BLaER1 (cell line): ENCODE measurements at regions not wholly inside any gene's neighbourhood (a gene's known extent, or its start where the extent isn't known, plus 50 kb on each side); places are given as distances from the start of the nearest gene placed in this dataset.
"Not testable (repeated sequence)": the region's sequence is repeated elsewhere in the genome, so short reads cannot be mapped to it uniquely, and the experiment has no call there.

Experiments used
- H3K27ac ChIP-seq: shearing (Covaris generic); formaldehyde crosslinking; 2 replicates; pipeline ENCODE4 v1.8.1; 2022
- H3K27me3 ChIP-seq: shearing (Covaris generic); formaldehyde crosslinking; 2 replicates; pipeline ENCODE4 v1.8.1; 2022
- H3K36me3 ChIP-seq: shearing (Covaris generic); formaldehyde crosslinking; 2 replicates; pipeline ENCODE4 v1.8.1; 2022
- H3K4me1 ChIP-seq: shearing (Covaris generic); formaldehyde crosslinking; 2 replicates; pipeline ENCODE4 v1.8.1; 2022
- H3K4me2 ChIP-seq: shearing (Covaris generic); formaldehyde crosslinking; 2 replicates; pipeline ENCODE4 v1.8.1; 2022
- H3K4me3 ChIP-seq: shearing (Covaris generic); formaldehyde crosslinking; 2 replicates; pipeline ENCODE4 v1.8.1; 2022
- H3K9ac ChIP-seq: shearing (Covaris generic); formaldehyde crosslinking; 2 replicates; pipeline ENCODE4 v1.8.1; 2022
- H3K9me3 ChIP-seq: shearing (Covaris generic); formaldehyde crosslinking; 2 replicates; pipeline ENCODE4 v1.8.1; 2022
- H4K20me1 ChIP-seq: shearing (Covaris generic); formaldehyde crosslinking; 2 replicates; pipeline ENCODE4 v1.8.1; 2022
- Cebpa-rat ChIP-seq: shearing (Covaris generic); IDR thresholded peaks from 2 replicates; pipeline ENCODE4 v1.8.1; 2022

DNA sequence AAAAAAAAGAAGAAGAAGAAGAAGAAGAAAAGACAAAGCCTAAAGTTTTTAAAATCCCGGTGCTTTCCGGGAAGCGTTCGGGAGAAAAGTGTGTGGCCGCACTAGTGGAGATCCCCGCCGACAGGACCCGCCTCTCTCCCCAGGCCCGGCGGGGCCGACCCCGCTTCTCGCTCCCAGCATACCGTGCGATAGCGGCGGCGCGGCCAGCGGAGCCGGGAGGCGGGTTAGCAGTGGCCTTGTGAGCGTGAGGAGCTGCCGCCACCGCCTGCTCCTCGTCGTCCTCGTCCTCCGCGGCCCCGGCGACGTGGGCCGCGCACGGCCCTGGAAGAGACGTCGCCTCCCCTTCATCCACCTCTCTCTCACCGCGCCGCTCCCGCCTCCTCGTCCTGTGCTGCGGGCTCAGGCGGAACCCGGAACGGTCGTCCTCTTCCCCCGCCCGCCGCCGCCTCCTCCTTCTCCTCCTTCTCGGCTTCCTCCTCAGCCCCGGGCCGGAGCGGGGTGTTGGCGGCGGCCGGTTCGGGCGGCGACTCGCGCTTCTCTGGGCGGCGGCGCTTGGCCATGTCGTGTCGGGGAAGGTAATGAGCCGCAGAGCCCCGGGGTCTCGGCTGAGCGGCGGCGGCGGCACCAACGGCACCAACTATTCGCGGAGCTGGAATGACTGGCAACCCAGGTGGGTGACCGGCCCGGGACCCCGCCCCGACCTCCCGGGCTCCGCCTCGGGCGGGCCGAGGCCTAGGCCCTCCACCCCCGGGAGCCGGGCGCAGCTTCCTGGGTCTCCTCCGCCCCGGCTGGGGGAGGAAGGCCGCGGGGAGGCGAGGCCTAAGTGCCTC lies 62.6 kb upstream of the CDR2 start:
- H3K9ac ChIP-seq, result peak overlapping the region; percentile 89
- not testable (repeated sequence) for H3K4me1 ChIP-seq, H3K9me3 ChIP-seq, H3K36me3 ChIP-seq, H4K20me1 ChIP-seq, H3K27me3 ChIP-seq
- peak overlapping the region; percentile 50 for H3K4me2 ChIP-seq
- H3K4me3 ChIP-seq, result peak overlapping the region; percentile 85
- H3K27ac ChIP-seq, result peak overlapping the region; percentile 92

DNA sequence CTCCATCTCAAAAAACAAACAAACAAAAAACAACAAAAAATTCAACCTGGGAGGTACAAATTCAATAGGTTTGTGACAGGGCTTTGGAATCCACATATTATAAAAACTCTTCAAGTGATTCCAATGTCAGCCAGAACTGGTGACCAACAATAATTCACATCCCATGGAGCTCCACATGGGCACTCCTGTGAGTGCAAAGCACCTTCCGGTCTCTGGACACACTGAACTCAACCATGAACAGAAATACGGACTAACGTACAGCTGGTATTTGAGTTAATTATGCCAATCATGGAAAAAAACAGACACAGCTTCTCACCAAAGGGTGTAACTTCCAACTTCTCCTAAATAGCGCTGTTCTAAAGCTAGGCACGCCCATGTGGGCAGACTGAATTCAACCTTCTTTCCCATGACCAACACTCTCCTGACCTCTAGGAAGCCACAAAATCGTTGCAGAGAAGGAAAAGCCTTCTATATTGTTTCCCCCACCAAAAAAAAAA lies 62.0 kb upstream of the CDR2 start:
- H3K4me1 ChIP-seq, H3K9me3 ChIP-seq, H3K27me3 ChIP-seq, H3K36me3 ChIP-seq, H4K20me1 ChIP-seq: not testable (repeated sequence)
- Histone ChIP-seq H3K4me2 (peak overlapping the region; percentile 50), H3K9ac (peak overlapping the region; percentile 89), H3K27ac (peak overlapping the region; percentile 92; the same call in 1 of the 2 replicates), H3K4me3 (peak overlapping the region; percentile 85)

DNA sequence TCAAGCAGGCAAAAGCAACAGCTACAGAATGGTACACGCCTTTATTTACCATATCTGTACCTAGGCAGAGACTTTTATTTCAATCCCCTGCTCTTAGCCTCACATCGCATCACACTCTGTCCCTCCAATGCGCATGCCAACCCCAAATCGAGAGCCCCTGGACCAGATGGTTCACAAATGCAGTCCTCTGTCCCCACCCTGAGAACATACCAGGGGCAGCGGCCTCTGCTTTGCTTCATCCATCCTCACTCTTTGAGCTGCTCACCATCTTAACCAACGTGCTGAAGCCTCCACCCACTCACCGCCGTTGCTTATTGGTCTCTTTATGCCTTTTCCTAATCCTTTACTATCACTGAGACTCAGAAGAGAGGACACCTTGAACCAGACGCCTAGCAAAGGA lies 56.9 kb upstream of the CDR2 start:
- not testable (repeated sequence) for H3K27ac ChIP-seq, H3K4me3 ChIP-seq, H3K4me1 ChIP-seq, H4K20me1 ChIP-seq, H3K9me3 ChIP-seq, H3K9ac ChIP-seq, H3K27me3 ChIP-seq, H3K4me2 ChIP-seq
- H3K36me3 ChIP-seq, result peaks cover 39% of the 10 kb centered on the region

DNA sequence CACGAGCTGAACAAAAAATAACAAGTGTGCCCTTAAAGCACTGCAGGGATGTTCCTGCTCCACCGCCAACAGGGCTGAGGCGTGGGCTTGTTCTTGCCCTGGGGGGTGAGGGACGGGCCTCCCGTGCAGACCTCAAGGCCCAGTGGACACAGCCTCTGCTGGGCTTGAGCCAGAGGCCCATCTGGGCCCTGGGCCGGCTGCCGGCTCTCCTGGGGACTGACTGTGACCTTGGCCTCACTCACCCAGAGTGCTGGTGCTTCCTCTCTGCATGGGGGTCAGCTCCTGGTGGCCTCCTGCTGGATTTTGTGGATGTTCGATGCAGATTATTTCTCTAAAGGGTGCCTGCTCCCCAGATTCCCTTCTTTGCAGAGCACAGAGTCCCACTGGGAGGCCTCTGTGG lies 54.2 kb upstream of the CDR2 start:
- Histone ChIP-seq H3K4me3 (no peak overlapping the region), H3K9me3 (no peaks in the 10 kb centered on the region), H3K36me3 (peaks cover 64% of the 10 kb centered on the region), H3K27me3 (no peaks in the 10 kb centered on the region), H4K20me1 (no peaks in the 10 kb centered on the region), H3K9ac (no peak overlapping the region), H3K4me1 (no peaks in the 10 kb centered on the region; the same call in 1 of the 2 replicates), H3K4me2 (no peak overlapping the region), H3K27ac (no peak overlapping the region)
- TF ChIP-seq Cebpa-rat, result no peak

DNA sequence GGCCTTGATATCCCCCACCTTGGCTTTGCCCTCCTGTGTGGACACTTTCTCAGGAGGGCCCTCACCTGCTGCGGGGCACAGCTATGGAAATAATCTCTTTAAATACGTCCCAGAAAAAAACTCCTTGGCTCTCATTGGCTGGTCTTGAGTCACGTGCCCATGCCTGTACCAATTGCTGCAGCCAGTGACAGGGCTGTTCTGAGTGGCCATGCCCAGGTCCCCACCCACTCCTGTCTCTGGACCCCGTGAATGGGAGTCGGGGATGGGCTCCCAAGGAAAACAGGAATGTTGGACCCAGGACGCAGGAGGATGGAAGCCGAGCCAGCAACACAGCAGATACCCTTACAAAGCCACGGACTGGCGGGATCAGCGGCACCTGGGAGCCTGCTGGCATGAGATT lies 53.1 kb upstream of the CDR2 start:
- H3K36me3 ChIP-seq, result peaks cover 75% of the 10 kb centered on the region
- H4K20me1 ChIP-seq, result no peaks in the 10 kb centered on the region
- no peak overlapping the region for H3K9ac ChIP-seq
- H3K4me3 ChIP-seq, result no peak overlapping the region
- no peak overlapping the region for H3K4me2 ChIP-seq
- no peaks in the 10 kb centered on the region for H3K9me3 ChIP-seq
- H3K4me1 ChIP-seq, result no peaks in the 10 kb centered on the region; the same call in 1 of the 2 replicates
- H3K27ac ChIP-seq, result no peak overlapping the region
- no peaks in the 10 kb centered on the region for H3K27me3 ChIP-seq
- no peak for TF ChIP-seq Cebpa-rat

DNA sequence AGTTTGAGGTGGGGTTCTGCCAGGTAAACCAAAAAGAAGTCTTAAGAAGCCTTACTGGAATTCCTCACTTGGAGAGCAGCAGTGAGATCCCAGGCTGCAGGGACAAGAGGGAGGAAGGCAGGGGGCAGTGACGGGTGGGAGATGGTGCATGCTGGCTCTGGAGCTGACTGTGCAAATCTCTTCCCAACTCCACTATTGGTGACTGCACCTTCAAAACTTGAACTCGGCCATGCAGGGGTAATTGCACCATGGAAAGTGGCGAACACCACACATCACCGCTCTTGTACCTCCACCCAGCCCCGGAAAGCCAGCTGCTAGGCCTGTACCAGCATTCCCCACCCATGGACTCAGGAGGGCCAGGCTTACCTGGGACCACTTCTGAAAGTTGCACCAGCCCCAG lies 51.4 kb upstream of the CDR2 start:
- Histone ChIP-seq H3K4me1 (no peaks in the 10 kb centered on the region; the same call in 1 of the 2 replicates), H3K9ac (no peak overlapping the region), H3K27ac (no peak overlapping the region), H3K36me3 (peaks cover 92% of the 10 kb centered on the region), H3K4me2 (no peak overlapping the region), H3K27me3 (no peaks in the 10 kb centered on the region), H3K9me3 (no peaks in the 10 kb centered on the region), H4K20me1 (no peaks in the 10 kb centered on the region), H3K4me3 (no peak overlapping the region)
- TF ChIP-seq Cebpa-rat, result no peak

DNA sequence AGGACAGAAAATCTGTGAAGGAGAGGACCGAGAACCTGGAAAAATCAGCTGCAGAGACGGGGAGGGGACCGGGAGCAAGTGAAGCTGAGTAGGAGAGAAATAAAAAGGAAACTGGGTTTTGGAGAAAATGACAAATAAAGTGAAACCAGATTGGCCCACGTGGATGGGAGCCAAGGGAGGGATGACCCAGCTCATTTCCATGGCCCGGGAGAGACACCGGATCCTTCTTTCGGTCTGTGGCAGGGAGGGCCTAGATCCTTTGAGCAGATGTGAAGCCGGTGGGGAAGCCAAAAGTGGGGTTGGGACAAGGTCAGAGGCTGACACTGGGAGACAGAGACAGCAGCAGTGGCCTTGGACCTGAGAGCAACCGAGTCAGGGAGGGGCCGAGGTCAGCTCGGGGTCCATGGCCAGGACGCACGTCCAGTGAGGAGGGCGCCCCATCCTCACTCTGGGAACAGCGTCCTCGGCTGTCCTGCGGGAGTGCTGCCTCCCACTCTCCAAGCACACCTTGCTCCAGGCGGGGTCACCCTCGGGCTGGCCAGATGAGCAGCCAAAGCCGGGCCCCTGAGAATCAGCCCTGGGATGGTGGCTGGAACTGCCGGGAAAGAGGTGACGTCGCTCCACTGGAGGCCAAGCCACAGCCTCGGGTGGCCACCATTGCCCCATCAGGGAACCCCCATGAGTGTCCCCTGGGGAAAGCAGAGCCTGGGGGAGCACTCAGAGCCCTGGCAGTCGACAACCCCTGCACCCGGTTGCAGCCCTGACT lies 50.8 kb upstream of the CDR2 start:
- Histone ChIP-seq H3K9me3 (no peaks in the 10 kb centered on the region), H3K27me3 (no peaks in the 10 kb centered on the region), H4K20me1 (no peaks in the 10 kb centered on the region), H3K9ac (no peak overlapping the region), H3K4me3 (no peak overlapping the region), H3K27ac (no peak overlapping the region), H3K4me2 (no peak overlapping the region), H3K4me1 (no peaks in the 10 kb centered on the region; the same call in 1 of the 2 replicates), H3K36me3 (peaks cover 95% of the 10 kb centered on the region)
- TF ChIP-seq Cebpa-rat, result no peak

DNA sequence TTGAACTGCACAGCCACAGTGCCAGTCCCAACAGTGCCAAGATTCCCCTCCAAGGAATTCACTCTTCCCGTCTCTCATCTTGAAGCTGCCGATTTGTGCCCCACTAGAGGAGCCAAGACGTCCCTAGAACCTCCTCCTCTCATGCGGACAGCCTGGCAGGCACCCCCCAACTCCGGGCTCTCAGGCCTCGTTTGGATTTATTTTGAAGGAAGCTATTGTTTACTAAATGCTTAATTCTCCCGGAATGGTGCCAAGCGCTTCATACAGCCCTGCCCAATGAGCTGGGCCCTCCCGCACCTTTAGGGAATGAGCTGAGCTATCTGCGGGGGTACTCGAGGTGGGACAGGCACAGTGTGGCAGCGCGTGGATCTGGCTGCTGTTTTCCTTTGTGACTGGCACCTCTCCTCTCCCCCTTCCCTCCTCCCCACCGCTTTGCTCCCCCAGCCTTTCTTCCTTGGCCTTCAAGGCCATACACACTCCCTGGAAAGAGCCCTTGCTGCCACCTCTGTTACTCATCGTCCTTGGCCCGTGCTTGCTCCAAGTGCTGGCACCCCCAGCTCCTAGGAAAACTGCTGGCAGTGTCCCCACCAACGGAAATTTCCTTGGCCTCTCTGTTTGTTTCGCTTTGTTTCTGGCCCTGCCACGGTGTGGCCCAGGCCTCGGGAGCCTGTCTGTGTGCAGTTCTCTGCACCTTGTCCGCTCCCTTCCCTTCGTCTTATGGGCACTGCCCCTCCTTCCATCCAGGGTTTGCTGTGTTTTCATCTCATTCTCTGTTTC lies 49.9 kb upstream of the CDR2 start:
- Histone ChIP-seq H3K9ac (no peak overlapping the region), H3K27ac (no peak overlapping the region), H3K4me3 (no peak overlapping the region), H3K4me2 (no peak overlapping the region), H4K20me1 (no peaks in the 10 kb centered on the region), H3K9me3 (no peaks in the 10 kb centered on the region), H3K27me3 (no peaks in the 10 kb centered on the region), H3K4me1 (no peaks in the 10 kb centered on the region; the same call in 1 of the 2 replicates), H3K36me3 (peaks cover 98% of the 10 kb centered on the region)
- no peak for TF ChIP-seq Cebpa-rat
